ENCODE measurements at regions not wholly inside any gene's neighbourhood (a gene's known extent, or its start where the extent isn't known, plus 50 kb on each side); places are given as distances from the start of the nearest gene placed in this dataset.
"Not testable (repeated sequence)": the region's sequence is repeated elsewhere in the genome, so short reads cannot be mapped to it uniquely, and the experiment has no call there.

- no peak for DNase-seq
Observed at GRCh38 chr13:74298923-74299322, 164.7 kb upstream of the KLF12 start.

GRCh38 chr13:74289861-74290773 is 155.9 kb upstream of the KLF12 start:
- peak; percentile 89 to 95 (median 89) for DNase-seq

- peak in 1 of 3 donors; percentile 46 for DNase-seq
Observed at GRCh38 chr13:74289107-74289506, 154.9 kb upstream of the KLF12 start.

- DNase-seq = peak in 2 of 3 donors; percentile 50 to 82
Observed at GRCh38 chr13:74288361-74288911, 154.2 kb upstream of the KLF12 start.

- peak; percentile 84 to 95 (median 92) for DNase-seq
Observed at GRCh38 chr13:74287724-74288169, 153.5 kb upstream of the KLF12 start.

- no peak for DNase-seq
Observed at GRCh38 chr13:74280795-74281490, 146.7 kb upstream of the KLF12 start.

- DNase-seq = no peak
Observed at GRCh38 chr13:74280093-74280794, 146.0 kb upstream of the KLF12 start.

GRCh38 chr13:74278901-74279300 is 144.7 kb upstream of the KLF12 start:
- DNase-seq = no peak

- no peak for DNase-seq
Observed at GRCh38 chr13:74274916-74275315, 140.7 kb upstream of the KLF12 start.

GRCh38 chr13:74273581-74273980 is 139.4 kb upstream of the KLF12 start:
- peak in 2 of 3 donors; percentile 51 to 77 for DNase-seq

- peak in 1 of 3 donors; percentile 16 for DNase-seq
Observed at GRCh38 chr13:74272826-74273225, 138.6 kb upstream of the KLF12 start.

- no peak for DNase-seq
Observed at GRCh38 chr13:74270018-74270417, 135.8 kb upstream of the KLF12 start.

GRCh38 chr13:74266861-74267260 is 132.7 kb upstream of the KLF12 start:
- no peak for DNase-seq

- DNase-seq = no peak
Observed at GRCh38 chr13:74266309-74266708, 132.1 kb upstream of the KLF12 start.

GRCh38 chr13:74264333-74264732 is 130.1 kb upstream of the KLF12 start:
- DNase-seq = no peak

GRCh38 chr13:74260420-74260819 is 126.2 kb upstream of the KLF12 start:
- not testable (repeated sequence) for DNase-seq

- DNase-seq = no peak
Observed at GRCh38 chr13:74259641-74260040, 125.4 kb upstream of the KLF12 start.

GRCh38 chr13:74258961-74259360 is 124.8 kb upstream of the KLF12 start:
- no peak for DNase-seq

- peak in 1 of 3 donors; percentile 44 for DNase-seq
Observed at GRCh38 chr13:74256969-74257368, 122.8 kb upstream of the KLF12 start.

- DNase-seq = no peak
Observed at GRCh38 chr13:74253161-74253560, 119.0 kb upstream of the KLF12 start.

- DNase-seq = no peak
Observed at GRCh38 chr13:74251778-74252519, 117.7 kb upstream of the KLF12 start.
